ENCODE measurements at regions not wholly inside any gene's neighbourhood (a gene's known extent, or its start where the extent isn't known, plus 50 kb on each side); places are given as distances from the start of the nearest gene placed in this dataset.

- H2AFZ ChIP-seq (ENCODE audit: low read depth) = no peak overlapping the region
- no peak for TF ChIP-seq CTCF (conservative IDR thresholded peaks at IDR 0.05; ENCODE audit: low read depth, low read length)
- H3K27me3 ChIP-seq (ENCODE audit: insufficient read depth, low read depth) = no peaks in the 10 kb centered on the region
- H3K27ac ChIP-seq = no peak overlapping the region
- peaks cover 15% of the 10 kb centered on the region for H3K4me1 ChIP-seq (ENCODE audit: low read depth, poor library complexity, severe bottlenecking)
- H3K36me3 ChIP-seq (ENCODE audit: insufficient read depth) = no peaks in the 10 kb centered on the region
- no peaks in the 10 kb centered on the region for H3K79me2 ChIP-seq (ENCODE audit: insufficient read depth, low read depth)
- no peak overlapping the region for H3K4me3 ChIP-seq (IDR thresholded peaks at IDR 0.05; ENCODE audit: insufficient read depth, low read depth, low read length)
- H3K4me2 ChIP-seq = no peak overlapping the region
- H3K9ac ChIP-seq = no peak overlapping the region
- no peaks in the 10 kb centered on the region for H4K20me1 ChIP-seq (ENCODE audit: insufficient read depth)
These were observed 351.6 kb upstream of the CNR1 start for GRCh38 chr6:88517737-88518136.

- no peak overlapping the region for H3K27ac ChIP-seq
- no peak overlapping the region for H3K4me2 ChIP-seq
- H4K20me1 ChIP-seq (ENCODE audit: insufficient read depth) = no peaks in the 10 kb centered on the region
- no peak for TF ChIP-seq CTCF (conservative IDR thresholded peaks at IDR 0.05; ENCODE audit: low read depth, low read length)
- H3K27me3 ChIP-seq (ENCODE audit: insufficient read depth, low read depth) = no peaks in the 10 kb centered on the region
- no peaks in the 10 kb centered on the region for H3K36me3 ChIP-seq (ENCODE audit: insufficient read depth)
- peaks cover 15% of the 10 kb centered on the region for H3K4me1 ChIP-seq (ENCODE audit: low read depth, poor library complexity, severe bottlenecking)
- H3K79me2 ChIP-seq (ENCODE audit: insufficient read depth, low read depth) = no peaks in the 10 kb centered on the region
- H2AFZ ChIP-seq (ENCODE audit: low read depth) = no peak overlapping the region
- H3K9ac ChIP-seq = no peak overlapping the region
- no peak overlapping the region for H3K4me3 ChIP-seq (IDR thresholded peaks at IDR 0.05; ENCODE audit: insufficient read depth, low read depth, low read length)
These were observed 347.8 kb upstream of the CNR1 start for GRCh38 chr6:88513920-88514319.

GRCh38 chr6:88513471-88513870, 347.3 kb upstream of the CNR1 start:
- no peaks in the 10 kb centered on the region for H3K79me2 ChIP-seq (ENCODE audit: insufficient read depth, low read depth)
- H3K27me3 ChIP-seq (ENCODE audit: insufficient read depth, low read depth) = no peaks in the 10 kb centered on the region
- H3K27ac ChIP-seq = no peak overlapping the region
- peaks cover 15% of the 10 kb centered on the region for H3K4me1 ChIP-seq (ENCODE audit: low read depth, poor library complexity, severe bottlenecking)
- H3K4me3 ChIP-seq (IDR thresholded peaks at IDR 0.05; ENCODE audit: insufficient read depth, low read depth, low read length) = no peak overlapping the region
- no peak overlapping the region for H3K9ac ChIP-seq
- no peak overlapping the region for H2AFZ ChIP-seq (ENCODE audit: low read depth)
- no peaks in the 10 kb centered on the region for H3K36me3 ChIP-seq (ENCODE audit: insufficient read depth)
- TF ChIP-seq CTCF (conservative IDR thresholded peaks at IDR 0.05; ENCODE audit: low read depth, low read length) = no peak
- no peak overlapping the region for H3K4me2 ChIP-seq
- no peaks in the 10 kb centered on the region for H4K20me1 ChIP-seq (ENCODE audit: insufficient read depth)

- no peak for TF ChIP-seq CTCF (conservative IDR thresholded peaks at IDR 0.05; ENCODE audit: low read depth, low read length)
- H3K4me1 ChIP-seq (ENCODE audit: low read depth, poor library complexity, severe bottlenecking) = peaks cover 12% of the 10 kb centered on the region
- no peak overlapping the region for H3K4me3 ChIP-seq (IDR thresholded peaks at IDR 0.05; ENCODE audit: insufficient read depth, low read depth, low read length)
- H2AFZ ChIP-seq (ENCODE audit: low read depth) = no peak overlapping the region
- H3K4me2 ChIP-seq = no peak overlapping the region
- H3K36me3 ChIP-seq (ENCODE audit: insufficient read depth) = no peaks in the 10 kb centered on the region
- no peaks in the 10 kb centered on the region for H3K27me3 ChIP-seq (ENCODE audit: insufficient read depth, low read depth)
- no peak overlapping the region for H3K9ac ChIP-seq
- H3K27ac ChIP-seq = no peak overlapping the region
- no peaks in the 10 kb centered on the region for H4K20me1 ChIP-seq (ENCODE audit: insufficient read depth)
- H3K79me2 ChIP-seq (ENCODE audit: insufficient read depth, low read depth) = no peaks in the 10 kb centered on the region
These were observed 346.8 kb upstream of the CNR1 start for GRCh38 chr6:88512951-88513350.

- Histone ChIP-seq H2AFZ (ENCODE audit: low read depth) (no peak overlapping the region), H3K4me2 (no peak overlapping the region), H3K79me2 (ENCODE audit: insufficient read depth, low read depth) (no peaks in the 10 kb centered on the region), H3K27me3 (ENCODE audit: insufficient read depth, low read depth) (no peaks in the 10 kb centered on the region), H3K4me1 (ENCODE audit: low read depth, poor library complexity, severe bottlenecking) (no peaks in the 10 kb centered on the region), H3K36me3 (ENCODE audit: insufficient read depth) (no peaks in the 10 kb centered on the region), H4K20me1 (ENCODE audit: insufficient read depth) (no peaks in the 10 kb centered on the region), H3K4me3 (IDR thresholded peaks at IDR 0.05; ENCODE audit: insufficient read depth, low read depth, low read length) (no peak overlapping the region), H3K9ac (no peak overlapping the region), H3K27ac (no peak overlapping the region)
- TF ChIP-seq CTCF (conservative IDR thresholded peaks at IDR 0.05; ENCODE audit: low read depth, low read length) = no peak
These were observed 336.2 kb upstream of the CNR1 start for GRCh38 chr6:88502391-88502790.

Data from KMS-11 (cell line).